GM21619 (cell line): ENCODE measurements at regions not wholly inside any gene's neighbourhood (a gene's known extent, or its start where the extent isn't known, plus 50 kb on each side); places are given as distances from the start of the nearest gene placed in this dataset.

Source experiments
- ATAC-seq: cut with Tn5 transposase; IDR thresholded peaks from one replicate; pipeline ENCODE4 v1.9.1; 2021; ENCODE audit not compliant: unreplicated experiment

GRCh38 chr4:15215109-15215508 is 212.7 kb upstream of the C1QTNF7 start:
- no peak for ATAC-seq

DNA sequence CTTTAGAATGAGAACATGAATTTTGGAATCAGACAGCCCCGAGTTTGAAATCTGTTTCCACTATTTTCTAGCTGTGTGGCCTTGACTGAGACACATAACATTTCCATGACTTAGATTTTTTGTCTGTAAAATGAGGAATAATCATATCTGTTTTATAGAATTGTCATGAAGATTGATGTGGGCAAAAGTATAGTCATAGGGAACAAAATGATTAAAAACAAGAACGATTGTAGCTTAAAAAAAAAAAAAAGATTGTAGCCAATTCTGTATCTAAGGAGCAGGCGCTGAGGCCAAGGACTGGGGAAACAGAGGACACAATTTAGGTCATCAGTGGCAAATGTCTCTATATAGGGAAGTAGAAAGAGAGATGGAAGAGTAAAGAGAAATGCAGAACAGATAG is 201.6 kb upstream of the C1QTNF7 start:
- no peak for ATAC-seq

GRCh38 chr4:15231265-15232091 is 196.4 kb upstream of the C1QTNF7 start:
- ATAC-seq: peak; percentile 88

DNA sequence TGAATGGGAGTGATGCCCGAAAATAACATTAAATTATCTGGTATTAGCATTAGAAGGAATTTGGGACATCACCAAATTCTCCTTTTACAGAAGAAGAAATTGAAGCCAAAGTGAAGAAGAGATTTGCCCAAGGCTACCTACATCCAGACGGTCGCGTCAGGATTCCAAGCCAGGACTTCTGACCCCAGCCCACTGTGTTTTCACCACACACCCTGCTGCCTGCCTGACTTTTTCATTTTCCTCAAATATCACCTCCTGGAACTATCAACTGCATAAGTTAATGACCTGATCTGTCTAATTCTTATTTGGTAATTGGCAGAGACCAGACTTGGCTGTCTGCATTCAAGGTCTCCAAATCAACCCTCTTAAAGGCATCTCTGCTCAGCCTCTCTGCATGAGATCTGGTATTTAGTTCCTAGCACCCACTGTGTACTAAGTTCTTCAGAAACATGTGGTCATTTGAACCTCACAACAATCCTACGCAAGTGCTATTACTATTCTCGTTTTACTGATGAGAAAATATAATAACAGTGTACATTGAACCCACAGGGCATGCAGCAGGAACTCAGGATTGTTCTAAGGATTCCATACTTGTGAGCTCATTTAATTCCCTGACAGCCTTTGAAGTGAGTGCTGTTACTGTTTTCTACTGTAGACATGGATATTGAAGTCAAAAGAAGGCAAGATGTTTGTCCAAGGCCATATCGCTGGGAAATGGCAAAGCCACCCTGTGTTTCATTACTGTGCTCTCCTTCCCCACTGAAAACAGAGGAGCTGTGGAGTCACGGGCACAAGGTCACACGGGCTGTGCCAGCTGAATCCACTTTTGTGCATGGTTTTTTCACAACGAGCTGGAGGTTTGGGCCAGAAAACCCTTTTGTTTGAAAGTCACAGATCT is 195.2 kb upstream of the C1QTNF7 start:
- ATAC-seq: no peak

DNA sequence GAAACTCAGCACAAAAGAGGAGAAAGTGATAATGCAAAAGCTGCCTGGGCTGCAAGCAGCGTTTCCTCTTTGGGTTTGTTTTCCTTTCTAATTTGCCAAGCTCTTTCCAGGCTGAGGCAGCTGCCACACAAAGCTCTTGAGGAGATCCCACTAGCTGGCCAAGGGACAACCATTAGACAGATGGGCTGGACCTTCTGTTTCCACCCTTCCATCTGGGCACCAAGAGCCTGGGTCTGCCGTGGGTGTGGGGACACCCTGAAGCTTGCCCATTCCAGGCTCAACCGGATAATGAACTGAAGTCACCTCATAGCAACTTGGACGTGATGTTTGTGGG is 194.6 kb upstream of the C1QTNF7 start:
- no peak for ATAC-seq

GRCh38 chr4:15233626-15234025 is 194.2 kb upstream of the C1QTNF7 start:
- no peak for ATAC-seq

DNA sequence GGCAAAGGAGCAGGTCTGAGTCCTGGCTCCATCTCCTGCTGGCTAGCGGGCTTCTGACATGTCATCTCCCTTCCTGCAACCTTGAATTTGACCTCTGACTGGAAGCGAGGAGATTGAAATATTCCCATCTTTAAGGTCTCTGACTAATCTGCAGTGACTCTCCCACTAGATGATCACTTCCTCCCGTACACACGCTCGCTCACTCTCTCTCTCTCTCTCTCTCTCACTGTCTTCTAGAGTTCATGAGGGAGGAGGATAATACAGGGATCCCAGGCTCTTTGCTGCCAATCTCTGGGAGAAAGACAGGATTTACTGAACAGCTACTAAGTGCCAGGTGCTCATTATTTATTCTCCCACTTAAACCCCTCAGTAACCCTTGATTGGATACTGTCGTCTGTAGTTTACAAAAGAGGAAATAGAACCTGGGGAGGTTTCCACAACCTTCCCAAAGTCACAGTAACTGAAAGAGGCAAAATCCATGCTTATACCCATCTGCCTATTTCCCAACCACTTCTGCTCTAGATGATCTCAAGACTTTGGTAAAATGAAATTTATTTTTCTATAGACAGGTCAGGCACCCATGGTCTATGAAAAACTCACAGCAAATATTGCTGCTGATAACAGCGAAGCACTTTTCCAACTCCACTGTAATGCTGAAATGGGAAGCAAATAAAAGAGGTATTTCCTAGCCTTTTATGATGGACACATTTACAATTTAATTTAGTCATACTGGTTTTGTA is 193.5 kb upstream of the C1QTNF7 start:
- ATAC-seq: no peak

DNA sequence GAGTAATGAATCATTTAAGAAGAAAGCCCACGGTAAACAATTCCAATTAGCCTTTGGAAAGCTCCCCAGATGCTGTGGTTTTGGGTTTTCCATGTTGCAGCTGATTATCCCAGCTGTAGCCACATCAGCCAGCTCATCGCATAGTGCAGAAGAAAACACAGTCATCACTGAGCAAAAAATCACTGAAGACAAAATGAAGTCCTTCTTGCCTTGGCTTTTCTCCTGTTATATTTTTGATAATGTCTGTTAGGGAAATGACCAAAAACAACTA is 193.0 kb upstream of the C1QTNF7 start:
- no peak for ATAC-seq

GRCh38 chr4:15235135-15235534 is 192.7 kb upstream of the C1QTNF7 start:
- no peak for ATAC-seq

DNA sequence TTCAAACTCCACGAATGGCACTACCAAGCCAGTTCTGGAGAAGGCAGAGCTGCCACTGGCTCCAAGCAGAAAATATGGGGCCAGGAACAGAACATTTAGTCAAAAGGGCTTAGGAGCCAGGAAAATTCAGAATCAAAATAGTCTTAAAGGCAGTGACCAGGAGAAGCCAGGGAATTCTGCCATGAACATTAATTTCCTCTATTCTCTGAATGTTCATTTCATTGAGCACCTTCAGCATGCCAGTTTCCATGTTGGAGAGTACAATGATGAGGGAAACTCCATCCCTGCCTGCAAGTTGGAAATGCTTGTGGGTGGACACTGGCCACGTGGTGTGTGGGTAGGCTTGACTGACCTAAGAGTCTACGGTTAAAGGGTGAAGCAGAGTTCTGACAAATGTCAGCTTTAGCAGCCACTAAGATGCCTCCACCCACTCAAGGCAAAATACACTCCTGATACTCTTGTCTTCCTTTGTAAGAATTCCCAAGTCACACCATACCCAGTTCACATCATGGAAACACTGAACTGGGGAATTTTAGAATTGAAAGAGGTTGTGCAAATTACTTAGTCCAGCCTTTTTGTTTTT is 190.1 kb upstream of the C1QTNF7 start:
- no peak for ATAC-seq

DNA sequence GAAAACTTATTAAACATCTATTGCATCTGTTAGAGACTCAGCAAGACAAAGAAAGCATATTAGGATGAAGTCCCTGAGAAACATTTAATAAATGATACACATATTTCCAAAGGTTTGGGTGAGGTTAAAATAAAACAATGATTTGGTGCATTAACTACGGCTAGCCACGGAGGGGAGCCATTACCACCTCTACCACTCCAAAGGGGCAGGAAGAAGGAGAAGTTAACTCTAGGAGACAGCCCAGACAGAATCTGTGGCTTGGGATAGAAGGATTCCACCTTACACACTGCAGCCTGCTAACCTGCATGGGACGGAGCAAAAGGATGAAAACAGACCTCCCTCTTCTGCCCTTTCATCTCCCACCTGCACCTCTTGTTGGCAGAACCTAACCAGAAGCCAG is 189.1 kb upstream of the C1QTNF7 start:
- peak; percentile 71 for ATAC-seq

GRCh38 chr4:15239866-15240265 is 188.0 kb upstream of the C1QTNF7 start:
- no peak for ATAC-seq

DNA sequence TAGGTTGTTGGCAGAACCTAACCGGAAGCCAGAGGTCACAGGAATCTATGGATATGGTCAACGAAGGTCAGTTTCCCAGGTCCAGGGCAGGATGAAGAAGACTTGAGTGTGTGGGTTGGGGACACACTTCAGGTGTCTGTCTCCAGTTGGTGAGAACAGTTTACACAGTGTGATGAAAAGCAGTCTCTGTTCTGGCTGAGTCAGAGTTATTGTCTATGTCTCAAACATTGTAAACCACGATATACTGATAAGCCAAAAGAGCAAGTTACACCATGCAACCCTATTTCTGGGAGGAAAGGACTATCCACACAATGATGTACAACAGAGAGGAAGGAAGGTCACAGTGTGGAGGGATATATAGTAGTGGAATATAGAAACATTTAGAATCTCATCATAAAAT is 187.1 kb upstream of the C1QTNF7 start:
- no peak for ATAC-seq

DNA sequence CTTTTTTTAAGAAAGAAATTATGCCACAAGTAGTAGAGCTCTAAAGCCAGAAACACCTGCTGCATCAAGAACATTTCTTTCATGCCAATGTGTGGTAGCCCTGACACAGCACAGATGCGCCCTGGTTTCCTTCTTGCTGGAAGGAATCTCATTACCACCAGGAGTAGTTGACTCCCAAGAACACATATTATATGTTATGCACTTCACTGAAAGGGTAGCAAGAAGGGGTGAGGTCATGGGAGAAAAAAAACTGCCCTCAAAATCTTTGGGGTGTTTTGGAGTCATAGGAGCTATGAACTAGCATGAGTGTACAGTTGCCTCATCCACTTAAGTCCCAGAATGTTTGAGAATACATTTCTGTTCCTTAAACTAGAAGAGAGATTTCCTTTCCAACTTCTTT is 185.8 kb upstream of the C1QTNF7 start:
- no peak for ATAC-seq

DNA sequence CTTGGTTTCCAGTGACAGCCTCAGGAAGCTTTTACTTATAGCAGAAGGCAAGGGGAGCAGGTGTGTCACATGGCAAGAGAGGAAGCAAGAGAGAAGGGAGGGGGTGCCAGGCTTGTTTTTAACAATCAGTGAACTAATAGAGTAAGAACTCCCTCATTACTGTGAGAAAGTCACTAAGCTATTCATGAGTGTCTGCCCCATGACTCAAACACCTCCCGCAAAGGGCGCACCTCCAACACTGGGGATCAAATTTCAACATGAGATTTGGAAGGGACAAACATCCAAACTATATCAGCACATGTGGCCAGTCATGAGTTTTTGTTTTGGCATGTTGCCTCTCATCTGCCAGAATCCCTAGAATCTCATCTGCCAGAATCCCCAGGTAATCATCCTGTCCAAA is 183.5 kb upstream of the C1QTNF7 start:
- no peak for ATAC-seq

DNA sequence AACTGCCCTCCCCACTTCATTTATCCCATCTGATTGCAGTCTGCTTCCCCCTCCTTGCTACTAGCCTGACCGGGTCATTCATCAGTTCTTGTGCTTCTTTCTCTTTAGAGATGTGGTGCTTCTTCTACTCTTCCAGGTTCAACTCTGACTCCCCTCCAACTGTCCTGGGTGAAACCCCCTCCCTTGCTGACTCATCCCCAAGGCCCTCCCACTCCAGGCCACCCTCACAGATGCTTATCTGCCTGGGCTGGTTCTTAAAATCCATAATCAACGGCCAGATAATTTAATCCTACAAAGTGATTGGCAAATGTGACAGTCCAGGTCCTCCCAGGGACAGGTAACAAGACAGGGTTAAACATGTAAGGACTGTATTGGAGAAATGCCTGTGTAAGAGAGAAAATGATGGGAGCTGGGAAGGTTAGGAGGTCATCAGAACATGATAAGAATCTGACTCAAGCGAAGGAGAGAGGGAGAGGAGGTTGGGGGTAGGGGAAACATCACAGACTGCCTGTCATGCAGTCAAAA is 182.8 kb upstream of the C1QTNF7 start:
- no peak for ATAC-seq

- no peak for ATAC-seq
Measured at GRCh38 chr4:15250021-15250441, 177.8 kb upstream of the C1QTNF7 start.

DNA sequence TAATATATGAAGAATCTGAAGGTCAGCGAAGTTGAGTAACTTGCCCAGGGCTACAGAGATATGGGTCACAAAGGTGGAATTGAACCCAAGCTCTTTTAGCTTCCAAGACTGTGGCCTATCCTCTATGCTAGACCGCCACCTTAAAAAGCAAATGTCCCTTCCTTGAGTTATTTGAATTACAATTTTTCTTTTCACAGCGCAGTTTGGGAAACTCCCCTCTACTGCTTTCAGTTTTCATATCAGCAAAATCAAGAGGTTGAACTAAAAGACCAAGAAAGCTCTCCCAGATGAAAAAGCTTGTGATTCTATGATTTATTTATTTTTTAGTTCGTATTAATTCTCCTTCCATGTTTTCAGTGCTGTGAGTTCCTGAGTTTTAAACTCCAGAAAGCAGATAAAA is 174.5 kb upstream of the C1QTNF7 start:
- ATAC-seq: peak; percentile 90

DNA sequence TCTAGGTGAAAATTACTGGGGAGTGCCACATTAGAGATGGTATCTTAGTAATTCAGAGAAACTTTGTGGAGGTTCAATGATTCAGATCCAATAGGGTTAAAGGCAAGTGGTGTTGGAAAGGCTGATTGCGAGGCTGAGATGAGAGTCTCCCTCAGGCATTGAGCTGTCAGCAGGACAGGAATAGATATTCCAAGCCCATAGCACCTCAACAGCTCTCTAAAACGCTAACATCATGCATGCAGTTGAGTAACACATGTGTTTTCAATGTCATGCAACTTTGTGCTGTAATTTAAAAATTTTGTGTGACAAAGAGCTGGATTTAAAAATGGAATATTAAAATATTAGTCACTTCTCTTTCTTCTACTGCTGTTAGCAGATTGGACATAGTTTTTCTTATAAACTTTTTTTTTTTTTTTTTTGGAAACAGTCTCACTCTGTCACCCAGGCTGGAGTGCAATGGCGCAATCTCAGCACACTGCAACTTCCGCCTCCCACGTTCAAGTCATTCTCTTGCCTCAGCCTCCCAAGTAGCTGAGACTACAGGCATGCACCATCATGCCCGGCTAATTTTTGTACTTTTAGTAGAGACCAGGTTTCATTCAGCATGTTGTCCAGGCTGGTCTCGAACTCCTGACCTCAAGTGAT is 173.5 kb upstream of the C1QTNF7 start:
- no peak for ATAC-seq

GRCh38 chr4:15255537-15255936 is 172.3 kb upstream of the C1QTNF7 start:
- ATAC-seq: no peak

GRCh38 chr4:15260758-15261157 is 167.1 kb upstream of the C1QTNF7 start:
- ATAC-seq: no peak
